ENCODE measurements at regions not wholly inside any gene's neighbourhood (a gene's known extent, or its start where the extent isn't known, plus 50 kb on each side); places are given as distances from the start of the nearest gene placed in this dataset.
"Not testable (repeated sequence)": the region's sequence is repeated elsewhere in the genome, so short reads cannot be mapped to it uniquely, and the experiment has no call there.

DNA sequence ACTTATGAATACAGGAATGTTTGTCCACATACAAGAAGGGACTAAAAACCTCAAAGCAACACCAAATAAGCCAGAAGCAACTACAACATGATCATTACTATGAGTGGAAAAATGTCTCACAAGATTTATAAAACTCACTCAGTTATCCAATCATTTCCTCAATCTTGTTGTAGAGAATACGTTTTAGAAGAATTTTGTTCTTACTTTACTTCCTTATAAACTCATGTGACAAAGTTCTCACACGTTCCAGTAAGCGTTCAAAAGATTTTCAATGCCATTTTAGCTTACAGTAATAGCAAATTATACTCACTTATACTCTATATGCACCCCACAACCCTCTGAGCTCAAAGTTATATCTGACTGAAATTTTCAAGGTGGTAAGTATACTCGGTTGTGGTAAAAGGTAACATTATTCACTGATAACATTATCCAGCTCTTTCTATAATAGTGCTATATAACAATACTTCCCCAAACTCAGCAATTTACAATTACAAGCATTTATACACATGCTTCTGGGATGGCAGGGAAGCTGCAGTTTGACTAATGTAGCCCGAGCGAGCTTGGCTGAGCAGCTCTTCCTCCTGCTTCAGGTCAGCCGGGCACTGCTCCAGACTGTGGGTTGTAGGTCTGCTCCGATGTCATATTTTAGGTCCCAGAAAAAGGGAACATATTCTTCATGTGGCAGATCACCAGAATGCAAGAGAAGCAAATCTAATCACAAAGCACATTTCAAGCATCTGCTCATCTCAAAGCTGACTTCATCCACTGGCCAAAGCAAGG, 226.3 kb downstream of the RCHY1 start:
- DNase-seq, result no peak

- no peak for DNase-seq
Measured at GRCh38 chr4:75285837-75286236, 228.4 kb downstream of the RCHY1 start.

- DNase-seq, result no peak
Measured at GRCh38 chr4:75284831-75285230, 229.4 kb downstream of the RCHY1 start.

- DNase-seq, result not testable (repeated sequence)
Measured at GRCh38 chr4:75280461-75280860, 233.7 kb downstream of the RCHY1 start.

DNA sequence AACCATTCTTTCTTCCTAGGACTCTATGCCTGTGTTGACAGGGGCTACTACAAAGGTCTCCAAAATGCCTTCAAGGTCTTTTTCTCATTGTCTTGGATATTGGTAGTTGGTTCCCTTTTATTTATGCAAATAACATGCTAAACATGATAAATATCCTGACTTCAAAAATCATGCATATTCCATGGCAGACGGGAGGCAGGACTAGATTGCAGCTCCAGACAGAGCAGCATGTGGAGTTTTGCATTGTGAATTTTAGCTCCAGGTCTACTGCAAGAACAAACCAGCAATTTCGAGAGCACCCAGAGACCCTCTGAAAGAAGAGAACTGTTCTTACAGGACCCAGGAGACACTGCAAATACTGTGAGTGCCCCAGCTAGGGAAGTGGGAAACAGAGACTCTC, 254.9 kb downstream of the RCHY1 start:
- no peak for DNase-seq

DNA sequence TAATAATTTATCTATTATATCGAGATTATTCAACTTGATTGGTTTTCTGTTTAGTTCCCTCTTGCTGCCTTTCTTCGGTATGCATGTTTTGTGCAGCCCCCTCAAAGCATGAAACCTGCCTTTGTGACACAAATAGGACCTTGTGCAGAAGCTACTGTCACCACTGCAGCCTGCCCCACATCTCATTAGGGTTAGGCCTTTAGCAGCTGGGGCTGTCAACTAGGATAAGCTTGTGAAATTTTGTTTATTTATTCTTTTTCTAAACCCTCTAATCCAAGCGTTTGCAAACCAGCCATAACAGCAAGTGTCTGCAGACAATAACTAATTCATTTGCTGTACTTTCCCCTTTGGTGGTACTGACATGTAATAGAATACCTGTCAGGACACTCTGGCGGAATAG, 258.9 kb downstream of the RCHY1 start:
- DNase-seq, result no peak

- DNase-seq, result no peak
Measured at GRCh38 chr4:75254745-75255144, 259.5 kb downstream of the RCHY1 start.

- not testable (repeated sequence) for DNase-seq
Measured at GRCh38 chr4:75253094-75253493, 261.1 kb downstream of the RCHY1 start.

DNA sequence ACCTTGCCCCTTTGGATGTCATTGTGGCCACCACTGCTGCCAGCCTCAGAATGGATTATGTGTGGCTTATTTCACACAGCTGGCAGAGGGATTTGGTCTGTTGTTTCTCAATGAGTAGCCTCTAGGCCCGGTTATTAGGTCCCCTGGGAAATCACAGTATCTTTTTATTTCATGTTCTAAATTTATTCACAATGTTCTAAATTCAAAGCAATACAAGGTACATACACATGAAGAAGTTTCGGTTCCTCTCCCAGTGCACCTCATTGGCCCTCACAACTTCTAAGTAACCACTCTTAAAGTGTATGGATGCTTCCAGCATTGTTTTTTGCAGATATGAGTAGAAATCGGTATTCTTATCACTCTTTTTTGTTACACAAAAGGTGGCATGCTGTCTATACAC, 262.7 kb downstream of the RCHY1 start:
- no peak for DNase-seq

DNA sequence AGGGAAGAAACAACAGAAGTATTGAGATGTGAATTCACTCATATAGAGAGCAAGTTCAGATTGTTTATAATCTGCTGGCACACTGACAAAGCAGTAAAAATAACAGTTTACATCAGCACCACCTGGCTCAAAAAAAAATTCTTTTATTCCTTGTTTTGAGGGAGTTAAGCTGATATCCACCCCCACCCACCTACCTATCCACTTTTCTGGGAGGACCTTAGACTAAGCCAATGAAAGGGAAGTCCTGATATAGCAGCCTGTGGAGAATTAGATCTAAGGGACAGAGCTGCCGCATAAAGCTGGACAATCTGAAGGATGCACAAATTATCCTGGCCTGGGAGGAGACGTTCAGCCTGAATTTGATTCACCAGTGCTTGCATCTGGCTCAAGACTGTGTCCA, 264.5 kb downstream of the RCHY1 start:
- DNase-seq, result no peak

GRCh38 chr4:75248770-75249407, 265.3 kb downstream of the RCHY1 start:
- DNase-seq, result no peak

GRCh38 chr4:75244325-75244724, 269.9 kb downstream of the RCHY1 start:
- DNase-seq, result no peak

DNA sequence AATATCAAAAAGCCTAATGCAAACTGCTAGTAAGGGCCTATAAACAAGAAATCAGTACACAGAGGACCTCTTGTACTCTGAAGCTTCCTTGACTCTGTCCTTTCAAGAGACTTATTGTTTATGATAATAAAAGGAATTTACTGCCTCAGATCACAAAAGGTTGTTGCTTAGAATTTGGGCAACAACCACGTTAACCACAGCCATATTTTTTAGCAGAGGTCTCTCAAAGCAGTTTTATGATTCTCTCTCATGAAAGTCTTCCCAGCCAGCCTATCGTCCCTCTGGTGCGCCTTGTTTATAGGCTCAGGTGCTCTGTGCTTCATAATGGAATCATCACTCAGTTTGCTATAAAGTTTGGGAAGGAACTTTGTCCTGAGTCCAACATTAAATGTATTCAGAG, 270.6 kb downstream of the RCHY1 start:
- no peak for DNase-seq

- DNase-seq, result no peak
Measured at GRCh38 chr4:75235359-75235951, 278.7 kb downstream of the RCHY1 start.

GRCh38 chr4:75232546-75232945, 281.7 kb downstream of the RCHY1 start:
- no peak for DNase-seq

- no peak for DNase-seq
Measured at GRCh38 chr4:75229806-75230570, 284.2 kb downstream of the RCHY1 start.

GRCh38 chr4:75213480-75213879, 280.6 kb downstream of the PARM1 start:
- DNase-seq, result no peak

DNA sequence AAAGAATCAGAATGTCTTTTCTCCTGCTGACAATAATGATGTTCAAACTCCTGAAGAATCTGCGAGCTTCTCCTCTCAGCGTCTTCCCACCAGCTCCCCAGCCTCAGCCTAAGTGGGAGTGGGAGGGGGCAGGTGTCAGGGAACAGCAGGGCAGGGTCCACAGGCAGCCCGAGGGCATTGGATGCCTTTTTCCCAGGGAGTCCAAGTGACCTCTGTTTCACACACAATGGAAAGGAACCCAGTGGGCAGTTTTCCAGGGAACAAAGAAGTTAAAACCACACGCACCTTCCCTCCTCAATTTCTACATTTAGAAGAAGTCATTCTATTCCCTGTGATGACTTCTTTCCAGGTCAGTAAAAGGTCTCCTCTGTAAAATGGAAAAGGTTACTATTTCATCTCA, 278.5 kb downstream of the PARM1 start:
- DNase-seq, result no peak

GRCh38 chr4:75207902-75208301, 275.0 kb downstream of the PARM1 start:
- DNase-seq, result no peak

- DNase-seq, result no peak
Measured at GRCh38 chr4:75195111-75195510, 262.2 kb downstream of the PARM1 start.

DNA sequence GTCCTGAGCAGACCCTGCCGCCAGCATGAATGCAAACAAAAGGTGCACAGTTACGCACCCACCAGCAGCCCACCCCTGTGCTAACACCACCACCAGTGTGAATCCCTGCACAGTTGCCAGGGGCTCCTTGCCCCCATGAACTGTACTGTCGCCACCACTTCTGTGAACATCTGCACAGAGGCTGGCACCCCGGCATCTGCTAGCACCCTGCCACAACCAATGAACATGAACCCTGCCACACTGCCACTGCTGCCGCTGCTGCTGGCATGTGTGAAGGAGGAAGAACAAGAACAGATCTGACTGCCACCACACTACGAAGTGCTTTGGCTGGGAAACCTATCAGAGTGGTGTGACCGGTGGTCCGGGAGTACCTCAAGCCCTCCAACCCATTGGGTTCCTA, 261.3 kb downstream of the PARM1 start:
- DNase-seq, result no peak

DNA sequence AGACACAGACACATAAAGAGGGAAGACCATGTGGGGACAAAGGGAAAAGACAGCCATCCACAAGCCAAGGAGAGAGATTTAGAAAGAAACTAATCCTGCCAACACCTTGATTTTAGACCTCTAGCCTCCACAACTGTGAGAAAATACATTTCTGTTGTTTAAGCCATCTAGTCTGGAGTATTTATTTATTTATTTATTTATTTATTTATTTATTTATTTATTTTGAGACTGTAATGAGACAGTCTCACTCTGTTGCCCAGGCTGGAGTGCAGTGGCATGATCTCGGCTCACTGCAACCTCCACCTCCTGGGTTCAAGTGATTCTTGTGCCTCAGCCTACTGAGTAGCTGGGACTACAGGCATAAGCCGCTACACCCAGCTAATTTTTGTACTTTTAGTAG, 259.3 kb downstream of the PARM1 start:
- DNase-seq, result not testable (repeated sequence)

DNA sequence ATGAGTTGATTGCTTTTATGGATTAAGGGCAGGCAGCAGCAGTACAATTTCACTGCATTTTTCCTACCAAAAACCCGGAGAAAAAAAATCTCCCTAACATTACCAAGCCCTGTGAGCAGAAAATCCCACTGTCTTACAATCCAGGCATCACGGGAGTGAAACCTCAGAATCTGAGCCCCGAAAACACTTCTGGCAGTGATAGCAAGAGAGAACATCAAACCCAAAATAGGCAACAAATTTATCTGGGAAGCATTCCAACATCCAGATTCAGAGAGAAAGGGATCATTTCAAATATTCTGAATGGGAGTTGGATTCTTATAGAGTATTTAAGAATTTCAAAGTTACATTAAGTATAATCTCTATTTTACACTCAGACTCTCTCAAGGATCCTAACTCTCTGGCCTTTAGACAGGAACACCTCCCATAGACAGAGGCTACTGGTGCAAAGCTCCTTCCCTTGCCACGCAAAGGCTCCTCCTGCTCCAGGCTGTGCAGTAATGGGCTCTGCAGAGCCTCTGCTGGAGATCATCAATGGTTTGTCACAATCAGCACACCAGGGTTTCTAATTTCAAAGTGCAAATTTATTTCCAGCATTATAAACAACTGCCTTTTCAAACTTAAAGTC, 256.9 kb downstream of the PARM1 start:
- DNase-seq, result no peak

All from NCI-H187 (cell line).